OCI-LY7 (cell line): ENCODE measurements at regions not wholly inside any gene's neighbourhood (a gene's known extent, or its start where the extent isn't known, plus 50 kb on each side); places are given as distances from the start of the nearest gene placed in this dataset.
"Not testable (repeated sequence)": the region's sequence is repeated elsewhere in the genome, so short reads cannot be mapped to it uniquely, and the experiment has no call there.

Experiments used
- CTCF ChIP-seq: fragments of 200-600 bp; sonication (generic); conservative IDR thresholded peaks from 2 replicates; pipeline ENCODE4 v1.5.1; 2014; ENCODE audit warnings: mild to moderate bottlenecking, antibody characterized with exemption, low read length, moderate library complexity, mixed read lengths
- EZH2phosphoT487 ChIP-seq: fragments of 200-600 bp; sonication (generic); IDR thresholded peaks from 2 replicates; pipeline ENCODE4 v1.6.1; 2018; ENCODE audit warnings: low read depth, borderline replicate concordance, mild to moderate bottlenecking, mixed run types, antibody characterized with exemption, low read length, moderate library complexity, mixed read lengths

- not testable (repeated sequence) for TF ChIP-seq CTCF, EZH2phosphoT487
Observed at GRCh38 chr1:794918-795584, 108.6 kb upstream of the OR4F16 start.
